BE2C (cell line): ENCODE measurements at regions not wholly inside any gene's neighbourhood (a gene's known extent, or its start where the extent isn't known, plus 50 kb on each side); places are given as distances from the start of the nearest gene placed in this dataset.

Experiments used
- DNase-seq: peaks from one replicate; pipeline ENCODE4 v3.0.0-alpha.2; 2020
- H3K27me3 ChIP-seq: fragments of 250-450 bp; sonication (Bioruptor Pico); 2 replicates; pipeline ENCODE4 v1.5.1; 2020; ENCODE audit warnings: mild to moderate bottlenecking
- H3K36me3 ChIP-seq: fragments of 250-450 bp; sonication (Bioruptor Pico); 2 replicates; pipeline ENCODE4 v1.5.1; 2020; ENCODE audit warnings: mild to moderate bottlenecking
- H3K4me1 ChIP-seq: fragments of 250-450 bp; sonication (Bioruptor Pico); 2 replicates; pipeline ENCODE4 v1.5.1; 2020
- H3K4me3 ChIP-seq: 2 replicates; pipeline ENCODE4 v1.5.1; 2011; ENCODE audit warnings: low read depth, low read length
- H3K9me3 ChIP-seq: fragments of 250-450 bp; sonication (Bioruptor Pico); 2 replicates; pipeline ENCODE4 v1.5.1; 2020
- CTCF ChIP-seq: IDR thresholded peaks from 2 replicates; pipeline ENCODE4 v1.5.1; 2012; ENCODE audit warnings: mild to moderate bottlenecking, low read depth, low read length

- no peaks in the 10 kb centered on the region for H3K36me3 ChIP-seq
- H3K9me3 ChIP-seq, result no peaks in the 10 kb centered on the region
- no peaks in the 10 kb centered on the region for H3K27me3 ChIP-seq
- H3K4me1 ChIP-seq, result no peaks in the 10 kb centered on the region
- H3K4me3 ChIP-seq, result no peak overlapping the region
- no peak for DNase-seq
- TF ChIP-seq CTCF, result no peak
Observed at GRCh38 chr21:27595716-27596115, 628.8 kb upstream of the ADAMTS5 start.

- TF ChIP-seq CTCF, result no peak
- Histone ChIP-seq H3K4me3 (no peak overlapping the region), H3K27me3 (no peaks in the 10 kb centered on the region), H3K36me3 (no peaks in the 10 kb centered on the region), H3K9me3 (no peaks in the 10 kb centered on the region), H3K4me1 (no peaks in the 10 kb centered on the region)
- no peak for DNase-seq
Observed at GRCh38 chr21:27590271-27590670, 623.4 kb upstream of the ADAMTS5 start.

- H3K4me3 ChIP-seq, result no peak overlapping the region
Observed at GRCh38 chr21:27589781-27590180, 622.9 kb upstream of the ADAMTS5 start.

GRCh38 chr21:27586986-27587385 lies 620.1 kb upstream of the ADAMTS5 start:
- Histone ChIP-seq H3K4me1 (no peaks in the 10 kb centered on the region), H3K9me3 (no peaks in the 10 kb centered on the region), H3K4me3 (no peak overlapping the region), H3K36me3 (no peaks in the 10 kb centered on the region), H3K27me3 (no peaks in the 10 kb centered on the region)
- DNase-seq, result no peak
- TF ChIP-seq CTCF, result no peak

More at GRCh38 chr21:27589781-27590180, 622.9 kb upstream of the ADAMTS5 start:
- TF ChIP-seq CTCF, result no peak
- Histone ChIP-seq H3K4me1 (no peaks in the 10 kb centered on the region), H3K36me3 (no peaks in the 10 kb centered on the region), H3K9me3 (no peaks in the 10 kb centered on the region), H3K27me3 (no peaks in the 10 kb centered on the region)
- no peak for DNase-seq

- H3K27me3 ChIP-seq, result no peaks in the 10 kb centered on the region
- H3K9me3 ChIP-seq, result no peaks in the 10 kb centered on the region
- no peaks in the 10 kb centered on the region for H3K4me1 ChIP-seq
- no peaks in the 10 kb centered on the region for H3K36me3 ChIP-seq
- DNase-seq, result no peak
- no peak overlapping the region for H3K4me3 ChIP-seq
- no peak for TF ChIP-seq CTCF
Observed at GRCh38 chr21:27586326-27586725, 619.4 kb upstream of the ADAMTS5 start.

GRCh38 chr21:27584256-27584655 lies 617.4 kb upstream of the ADAMTS5 start:
- DNase-seq, result no peak
- Histone ChIP-seq H3K27me3 (no peaks in the 10 kb centered on the region), H3K4me3 (no peak overlapping the region), H3K4me1 (no peaks in the 10 kb centered on the region), H3K9me3 (no peaks in the 10 kb centered on the region), H3K36me3 (no peaks in the 10 kb centered on the region)
- TF ChIP-seq CTCF, result no peak
